HPDE6-E6E7 (cell line): ENCODE measurements at regions not wholly inside any gene's neighbourhood (a gene's known extent, or its start where the extent isn't known, plus 50 kb on each side); places are given as distances from the start of the nearest gene placed in this dataset.
"Not testable (repeated sequence)": the region's sequence is repeated elsewhere in the genome, so short reads cannot be mapped to it uniquely, and the experiment has no call there.

Experiments
- DNase-seq: peaks from one replicate; pipeline ENCODE4 v3.0.0; 2011; ENCODE audit warnings: missing footprints; ENCODE audit errors: extremely low spot score

DNA sequence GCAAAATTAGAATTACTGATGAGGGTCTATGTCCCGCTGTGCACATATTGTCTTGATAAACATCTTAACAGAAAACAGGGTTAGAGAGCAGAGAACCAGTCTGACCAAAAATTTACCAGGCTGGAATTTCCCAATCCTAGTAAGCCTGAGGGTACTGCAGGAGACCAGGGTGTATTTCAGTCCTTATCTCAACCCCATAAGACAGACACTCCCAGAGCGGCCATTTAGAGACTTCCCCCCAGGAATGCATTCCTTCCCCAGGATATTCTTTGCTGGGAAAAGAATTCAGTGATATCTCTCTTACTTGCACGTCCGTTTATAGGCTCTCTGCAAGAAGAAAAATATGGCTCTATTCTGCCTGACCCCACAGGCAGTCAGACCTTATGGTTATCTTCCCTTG is 101.4 kb upstream of the FAM3C start:
- DNase-seq = not testable (repeated sequence)

GRCh38 chr7:121494516-121494915 is 98.4 kb upstream of the FAM3C start:
- DNase-seq = no peak

- no peak for DNase-seq
Measured at GRCh38 chr7:121493553-121493952, 97.4 kb upstream of the FAM3C start.

GRCh38 chr7:121490309-121490708 is 94.2 kb upstream of the FAM3C start:
- no peak for DNase-seq

- no peak for DNase-seq
Measured at GRCh38 chr7:121489440-121489839, 93.3 kb upstream of the FAM3C start.

DNA sequence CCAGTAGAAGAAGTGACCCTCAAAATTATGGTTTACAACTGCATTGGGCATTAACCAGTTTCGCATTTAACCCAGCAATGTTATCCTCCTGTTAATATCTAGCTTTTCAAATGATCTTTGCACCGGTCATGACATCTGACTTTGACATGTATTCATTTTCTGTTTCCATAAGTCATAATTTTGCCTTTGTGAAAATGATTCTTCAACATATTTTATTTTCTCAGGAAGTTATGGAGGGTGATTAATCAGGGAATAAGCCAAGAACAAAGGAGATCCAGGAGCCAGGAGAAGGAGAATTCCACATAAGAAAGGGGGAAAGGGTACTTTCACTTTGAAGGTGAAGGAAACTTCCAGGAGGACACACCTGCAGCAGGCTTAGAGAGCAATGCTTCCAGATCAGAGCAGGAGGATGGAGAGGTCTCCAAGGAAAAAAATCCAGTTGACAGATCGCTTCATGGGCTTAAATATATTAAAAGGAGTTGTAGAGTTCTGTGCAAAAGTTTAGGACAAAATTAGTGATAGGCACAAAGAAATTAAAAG is 92.1 kb upstream of the FAM3C start:
- no peak for DNase-seq

GRCh38 chr7:121486590-121486989 is 90.5 kb upstream of the FAM3C start:
- DNase-seq = no peak

DNA sequence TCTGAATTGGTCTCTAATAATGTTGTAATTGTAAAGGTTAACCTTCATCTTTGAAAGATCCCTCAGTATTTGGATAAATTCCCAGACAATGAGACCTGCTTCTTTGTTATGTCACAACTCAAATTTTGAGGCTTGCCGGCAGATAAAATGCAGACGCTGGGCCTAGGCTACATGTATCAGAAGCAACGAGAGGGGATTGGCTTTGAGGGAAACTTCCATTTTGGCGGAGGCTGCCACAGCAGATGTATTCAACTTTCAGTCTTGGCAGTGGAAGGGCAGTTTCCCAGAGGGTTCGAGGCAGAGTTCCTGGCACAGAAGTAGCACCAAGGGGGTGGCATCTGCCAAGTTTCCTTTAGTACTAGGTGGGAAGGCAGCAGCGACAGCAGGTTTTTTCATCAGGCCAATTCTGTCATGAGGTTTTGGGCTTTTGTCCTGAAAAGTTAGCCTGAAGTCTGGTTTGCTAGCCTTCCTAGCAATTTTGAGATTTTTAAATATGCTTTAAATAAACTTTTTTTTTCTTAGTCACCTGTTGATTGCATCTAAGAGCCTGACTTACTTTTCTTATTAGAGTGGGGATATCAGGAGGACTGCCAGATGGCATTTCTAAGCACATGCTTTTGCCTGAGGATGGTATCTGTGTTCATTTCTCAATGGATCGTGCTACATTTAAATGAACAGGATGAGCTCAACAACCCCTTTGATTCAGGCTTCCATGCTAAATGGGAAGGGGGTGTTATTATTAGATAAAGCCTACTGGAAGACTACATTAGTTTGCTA is 89.5 kb upstream of the FAM3C start:
- no peak for DNase-seq

DNA sequence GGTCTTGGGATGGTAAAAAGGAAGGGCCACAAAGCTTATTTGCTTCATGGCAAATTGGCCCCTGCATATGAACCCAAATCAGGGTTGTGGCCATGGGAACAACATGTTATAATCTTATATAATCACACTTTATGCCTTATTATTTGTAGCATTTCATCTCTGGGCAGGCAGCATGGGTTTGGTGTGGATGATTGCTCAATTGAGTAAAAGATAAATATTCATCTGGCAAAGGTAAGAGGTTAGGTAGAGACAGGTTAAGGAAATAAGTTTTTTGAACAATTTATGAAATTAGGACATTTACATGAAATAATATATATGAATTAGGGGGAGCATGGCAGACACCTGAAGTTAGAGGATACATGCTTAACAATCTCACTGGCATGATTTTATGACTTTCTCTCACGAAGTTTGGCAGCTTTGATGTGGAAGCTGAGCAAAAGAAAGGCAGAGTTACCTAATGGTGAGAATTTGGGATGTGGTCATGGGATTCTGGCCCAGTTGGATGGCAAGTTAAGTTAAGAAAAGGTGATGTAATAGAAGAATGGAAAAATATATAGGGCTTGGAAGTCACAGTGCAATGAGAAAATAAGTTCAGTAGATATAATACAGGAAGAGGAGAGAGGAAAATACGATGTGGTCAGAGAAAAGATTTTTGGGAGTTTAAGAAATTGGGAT is 88.1 kb upstream of the FAM3C start:
- no peak for DNase-seq

- DNase-seq = no peak
Measured at GRCh38 chr7:121480566-121481335, 84.6 kb upstream of the FAM3C start.

DNA sequence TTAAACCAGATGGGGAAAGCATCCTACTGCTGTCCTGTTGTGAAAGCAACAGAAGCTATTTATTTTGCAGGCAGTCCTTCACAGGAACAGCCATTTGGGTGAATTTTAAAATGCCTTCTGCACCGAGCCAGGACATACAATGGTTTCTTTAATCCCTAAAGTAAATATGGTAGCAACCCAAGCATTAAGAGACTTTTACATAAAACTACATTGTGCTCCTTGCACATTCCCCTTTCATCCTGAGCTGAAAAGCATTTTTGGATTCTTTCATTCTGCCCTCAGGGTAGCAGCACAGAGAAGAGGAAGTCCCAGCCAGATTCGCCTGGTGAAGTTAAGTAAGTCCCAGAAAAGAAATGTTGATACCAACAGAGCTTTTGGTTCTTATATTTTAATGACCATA is 84.0 kb upstream of the FAM3C start:
- no peak for DNase-seq

GRCh38 chr7:121479466-121479865 is 83.4 kb upstream of the FAM3C start:
- no peak for DNase-seq

DNA sequence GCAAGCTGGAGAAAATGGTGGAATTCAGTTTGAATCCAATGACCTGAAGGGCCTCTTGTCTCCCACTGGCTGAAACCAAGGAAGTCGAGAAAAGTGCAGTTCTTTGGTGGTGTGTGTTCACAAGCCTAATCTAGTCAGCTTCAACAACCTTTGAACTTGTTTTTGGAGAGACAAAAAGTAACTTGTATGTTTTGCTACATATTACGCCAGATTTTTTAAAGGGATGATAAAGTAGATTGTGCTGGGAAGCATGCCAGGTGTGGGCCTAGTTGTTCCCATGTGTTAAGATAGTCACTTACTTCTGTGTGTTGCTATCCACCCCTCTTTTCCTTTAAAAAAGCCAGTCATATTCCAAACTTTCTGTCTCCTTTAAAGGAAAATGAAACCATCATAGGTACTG is 79.7 kb upstream of the FAM3C start:
- DNase-seq = no peak

DNA sequence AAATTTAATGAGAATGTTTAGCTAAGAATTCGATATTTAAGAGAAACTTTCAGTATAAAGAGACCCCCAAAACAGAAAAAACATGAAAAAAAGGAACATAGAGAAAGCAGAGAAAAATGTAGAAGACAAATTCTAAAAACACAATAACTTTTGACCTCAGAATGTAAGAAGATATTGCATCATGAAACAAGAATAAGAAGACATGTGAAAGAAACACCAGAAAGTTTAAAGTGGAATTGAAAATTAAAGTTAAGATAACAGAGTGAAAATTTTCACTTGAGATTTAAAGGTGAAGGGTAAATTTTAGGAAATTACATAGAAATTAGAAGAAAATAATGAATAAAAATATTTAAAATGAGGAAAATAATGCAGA is 78.2 kb upstream of the FAM3C start:
- no peak for DNase-seq

GRCh38 chr7:121473645-121474300 is 77.7 kb upstream of the FAM3C start:
- DNase-seq = no peak

GRCh38 chr7:121466455-121466854 is 70.3 kb upstream of the FAM3C start:
- no peak for DNase-seq

GRCh38 chr7:121459148-121459547 is 63.0 kb upstream of the FAM3C start:
- no peak for DNase-seq

GRCh38 chr7:121456785-121457359 is 60.8 kb upstream of the FAM3C start:
- DNase-seq = no peak

DNA sequence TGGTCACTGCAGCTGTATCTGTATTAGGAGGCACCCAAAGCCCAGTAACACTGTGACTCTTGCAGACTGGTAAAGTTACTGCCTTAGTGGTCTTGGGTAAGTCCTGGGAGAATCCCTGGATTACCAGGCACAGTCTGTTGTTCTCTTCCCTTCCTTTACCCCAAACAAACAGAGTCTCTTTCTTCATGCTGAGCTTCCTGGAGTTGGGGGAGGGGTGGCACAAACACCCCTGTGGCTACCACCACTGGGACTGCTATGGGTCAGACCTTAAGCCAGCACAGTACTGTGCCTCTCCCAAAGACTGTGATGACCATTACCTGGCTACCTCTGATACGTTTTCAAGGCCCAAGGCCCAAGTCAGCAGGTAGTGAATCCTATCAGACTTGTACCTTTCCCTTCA is 59.9 kb upstream of the FAM3C start:
- DNase-seq = no peak

GRCh38 chr7:121452389-121452788 is 56.3 kb upstream of the FAM3C start:
- DNase-seq = no peak

DNA sequence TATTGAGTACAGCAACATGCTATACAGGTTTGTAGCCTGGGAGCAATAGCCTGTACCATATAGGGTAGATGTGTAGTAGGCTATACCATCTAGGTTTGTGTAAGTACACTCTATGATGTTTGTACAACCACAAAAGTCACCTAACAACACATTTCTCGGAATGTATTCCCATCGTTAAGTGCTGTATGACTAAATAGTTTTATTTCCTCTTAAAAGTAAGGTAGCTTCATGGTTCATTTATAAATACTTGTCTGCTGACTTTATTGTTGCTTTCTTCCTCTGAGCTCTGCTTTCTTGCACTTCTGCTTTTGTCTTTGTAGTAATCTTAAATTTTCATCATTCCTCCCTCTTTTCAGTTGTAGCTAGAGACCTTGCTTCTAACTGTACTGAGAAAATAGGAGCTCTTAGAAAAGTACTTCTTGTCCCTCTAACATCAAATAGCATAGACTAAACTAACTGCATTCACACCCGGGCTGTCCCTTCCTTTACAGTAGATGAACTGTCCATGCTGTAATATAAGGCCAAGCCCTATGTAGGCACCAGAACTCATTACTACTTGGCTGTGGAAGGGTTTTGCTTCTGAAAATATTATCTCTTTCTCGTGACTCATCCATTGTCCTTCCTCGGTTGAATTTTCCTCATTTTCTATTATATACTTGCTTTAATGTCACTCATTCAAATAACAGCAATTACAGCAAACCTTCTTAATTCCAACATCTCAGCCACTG is 55.4 kb upstream of the FAM3C start:
- no peak for DNase-seq
